ENCODE measurements at regions not wholly inside any gene's neighbourhood (a gene's known extent, or its start where the extent isn't known, plus 50 kb on each side); places are given as distances from the start of the nearest gene placed in this dataset.

DNA sequence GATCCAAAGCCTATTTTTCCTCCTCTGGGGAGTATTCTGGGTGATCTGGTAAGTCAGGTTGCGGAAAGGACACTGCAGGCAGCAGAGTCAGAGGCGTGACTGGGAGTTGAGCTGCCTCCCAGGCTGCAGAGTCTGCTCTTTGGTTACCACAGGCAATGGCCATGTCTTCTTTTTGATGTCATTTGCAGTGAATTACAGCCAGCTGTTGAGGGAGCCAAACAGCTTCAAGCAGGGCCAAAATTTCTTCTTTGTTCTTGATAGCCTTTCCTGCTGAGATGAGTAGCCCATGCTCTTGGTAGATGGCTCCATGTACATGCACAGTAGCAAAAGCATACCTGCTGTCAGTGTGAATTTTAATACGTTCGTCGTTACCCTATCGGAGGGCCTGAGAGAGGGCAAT, 116.6 kb upstream of the PZP start:
- no TSS peak for BruUV-seq (replicated peaks)
- Histone ChIP-seq H3K4me1 (ENCODE audit: control insufficient read depth, insufficient read depth, low read length) (no peaks in the 10 kb centered on the region), H2BK15ac (ENCODE audit: low read depth, low read length) (no peak overlapping the region), H3K4me3 (ENCODE audit: insufficient read depth, low read depth, low read length) (no peak overlapping the region), H3K9ac (ENCODE audit: low read depth, low read length) (no peak overlapping the region), H3K79me1 (ENCODE audit: low read depth in 1 of 2, low read length in 2 of 2) (no peaks in the 10 kb centered on the region), H3K56ac (ENCODE audit: extremely low read depth, insufficient read depth, low read length) (no peak overlapping the region), H2AK9ac (replicated peaks; ENCODE audit: low read depth, low read length, poor library complexity) (no peak overlapping the region), H3K9me3 (ENCODE audit: control insufficient read depth, insufficient read depth, low read length) (no peaks in the 10 kb centered on the region), H3K36me3 (ENCODE audit: control insufficient read depth, insufficient read depth, low read length) (no peaks in the 10 kb centered on the region), H4K8ac (ENCODE audit: low read depth in 2 of 2, low read length in 2 of 2) (no peak overlapping the region), H3K14ac (replicated peaks; ENCODE audit: low read depth, low read length) (no peak overlapping the region), H2AK5ac (ENCODE audit: low read depth, low read length) (no peak overlapping the region), H3K18ac (ENCODE audit: low read depth, low read length) (no peak overlapping the region), H2BK120ac (ENCODE audit: low read depth, low read length) (no peak overlapping the region), H3K4me2 (ENCODE audit: low read depth, low read length) (no peak overlapping the region), H4K20me1 (ENCODE audit: insufficient read depth, low read length) (no peaks in the 10 kb centered on the region), H2BK5ac (ENCODE audit: low read depth, low read length, poor library complexity, severe bottlenecking) (no peak overlapping the region), H2AFZ (replicated peaks; ENCODE audit: low read length, poor library complexity) (no peak overlapping the region), H2BK20ac (ENCODE audit: low read depth, low read length) (no peak overlapping the region), H3K27ac (ENCODE audit: insufficient read depth, low read length) (no peak overlapping the region), H3K4ac (ENCODE audit: low read depth, low read length) (no peak overlapping the region), H3K27me3 (ENCODE audit: control insufficient read depth, insufficient read depth, low read length) (peaks cover 7% of the 10 kb centered on the region), H4K5ac (ENCODE audit: low read depth, low read length) (no peak overlapping the region), H3K9me1 (ENCODE audit: insufficient read depth, low read length) (no peaks in the 10 kb centered on the region), H3K23ac (ENCODE audit: low read depth, low read length) (no peak overlapping the region), H4K91ac (ENCODE audit: insufficient read depth, low read depth, low read length) (no peak overlapping the region)
- in situ Hi-C loops (cut with MboI; ENCODE audit: low sequenced_read_pairs), result loop anchor here (25.0 kb wide), 3 partner anchors 138 to 388 kb away; no protein-coding TSS in a partner anchor
- ChIA-PET CTCF (no interaction called here), POLR2A (ENCODE audit: unreplicated experiment) (no interaction called here)
- no peak for TF ChIP-seq NFE2L2 (IDR thresholded peaks at IDR 0.05; ENCODE audit: low read depth, low read length)
- TF ChIP-seq, protein P1, sequence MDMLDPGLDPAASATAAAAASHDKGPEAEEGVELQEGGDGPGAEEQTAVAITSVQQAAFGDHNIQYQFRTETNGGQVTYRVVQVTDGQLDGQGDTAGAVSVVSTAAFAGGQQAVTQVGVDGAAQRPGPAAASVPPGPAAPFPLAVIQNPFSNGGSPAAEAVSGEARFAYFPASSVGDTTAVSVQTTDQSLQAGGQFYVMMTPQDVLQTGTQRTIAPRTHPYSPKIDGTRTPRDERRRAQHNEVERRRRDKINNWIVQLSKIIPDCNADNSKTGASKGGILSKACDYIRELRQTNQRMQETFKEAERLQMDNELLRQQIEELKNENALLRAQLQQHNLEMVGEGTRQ (IDR thresholded peaks at IDR 0.05; ENCODE audit: low read depth, low read length), result no peak
- TF ChIP-seq, protein P2, sequence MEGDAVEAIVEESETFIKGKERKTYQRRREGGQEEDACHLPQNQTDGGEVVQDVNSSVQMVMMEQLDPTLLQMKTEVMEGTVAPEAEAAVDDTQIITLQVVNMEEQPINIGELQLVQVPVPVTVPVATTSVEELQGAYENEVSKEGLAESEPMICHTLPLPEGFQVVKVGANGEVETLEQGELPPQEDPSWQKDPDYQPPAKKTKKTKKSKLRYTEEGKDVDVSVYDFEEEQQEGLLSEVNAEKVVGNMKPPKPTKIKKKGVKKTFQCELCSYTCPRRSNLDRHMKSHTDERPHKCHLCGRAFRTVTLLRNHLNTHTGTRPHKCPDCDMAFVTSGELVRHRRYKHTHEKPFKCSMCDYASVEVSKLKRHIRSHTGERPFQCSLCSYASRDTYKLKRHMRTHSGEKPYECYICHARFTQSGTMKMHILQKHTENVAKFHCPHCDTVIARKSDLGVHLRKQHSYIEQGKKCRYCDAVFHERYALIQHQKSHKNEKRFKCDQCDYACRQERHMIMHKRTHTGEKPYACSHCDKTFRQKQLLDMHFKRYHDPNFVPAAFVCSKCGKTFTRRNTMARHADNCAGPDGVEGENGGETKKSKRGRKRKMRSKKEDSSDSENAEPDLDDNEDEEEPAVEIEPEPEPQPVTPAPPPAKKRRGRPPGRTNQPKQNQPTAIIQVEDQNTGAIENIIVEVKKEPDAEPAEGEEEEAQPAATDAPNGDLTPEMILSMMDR (conservative IDR thresholded peaks at IDR 0.05; ENCODE audit: low read depth, low read length), result no peak
- dilution Hi-C loops (cut with HindIII; ENCODE audit: low sequenced_read_pairs, unreplicated experiment), result no loop called here
- 74% methylated on average over 6 of the region's 6 CpGs; no CpG with 5 or more reads in 1 of the 2 experiments for WGBS, 2 experiments (ENCODE audit: extremely low coverage in 2 of 2, insufficient read length in 1 of 2)
- intact Hi-C loops (cut with micrococcal nuclease), result no loop called here
- ATAC-seq (ENCODE audit: low read depth) (no peak), DNase-seq (no peak)
